Astrocyte of the cerebellum (primary cell): ENCODE measurements at regions not wholly inside any gene's neighbourhood (a gene's known extent, or its start where the extent isn't known, plus 50 kb on each side); places are given as distances from the start of the nearest gene placed in this dataset.

Experiments used
- DNase-seq: peaks from one replicate; pipeline ENCODE4 v3.0.0-alpha.2; 2011; ENCODE audit warnings: low read depth
- H3K4me3 ChIP-seq: 2 replicates; pipeline ENCODE4 v1.5.1; 2011; ENCODE audit warnings: mild to moderate bottlenecking, low read depth, low read length, moderate library complexity
- in situ Hi-C: cut with HindIII; loops from 2 replicates; pipeline ENCODE4 v1.10.0; 2017; ENCODE audit warnings: low sequenced_read_pairs
- TF ChIP-seq, protein P1 (sequence below): IDR thresholded peaks from 2 replicates; pipeline ENCODE4 v1.5.1; 2012; ENCODE audit warnings: low read length, low read depth, moderate library complexity, mild to moderate bottlenecking; ENCODE audit errors: missing control alignments

DNA sequence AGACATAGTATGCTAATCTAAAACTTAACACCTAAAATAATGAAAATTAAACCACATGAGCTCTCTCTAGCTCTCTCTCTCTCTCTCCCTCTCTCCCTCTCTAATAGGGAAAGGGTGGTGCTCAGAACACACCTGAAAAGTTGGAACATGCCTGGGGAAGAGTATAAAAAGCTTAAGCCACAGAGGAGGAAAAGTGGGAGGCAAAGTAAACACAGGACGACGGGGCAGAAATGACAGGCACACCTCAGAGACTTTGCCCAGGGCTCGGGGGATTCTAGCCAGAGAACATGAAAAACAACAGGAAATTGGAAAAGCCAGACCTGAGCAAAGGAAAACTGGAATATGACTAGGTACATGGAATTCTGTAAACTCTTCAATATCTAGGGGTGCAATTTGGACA lies 666.1 kb downstream of the BCL11A start:
- no peak overlapping the region for H3K4me3 ChIP-seq
- TF ChIP-seq, protein P1, sequence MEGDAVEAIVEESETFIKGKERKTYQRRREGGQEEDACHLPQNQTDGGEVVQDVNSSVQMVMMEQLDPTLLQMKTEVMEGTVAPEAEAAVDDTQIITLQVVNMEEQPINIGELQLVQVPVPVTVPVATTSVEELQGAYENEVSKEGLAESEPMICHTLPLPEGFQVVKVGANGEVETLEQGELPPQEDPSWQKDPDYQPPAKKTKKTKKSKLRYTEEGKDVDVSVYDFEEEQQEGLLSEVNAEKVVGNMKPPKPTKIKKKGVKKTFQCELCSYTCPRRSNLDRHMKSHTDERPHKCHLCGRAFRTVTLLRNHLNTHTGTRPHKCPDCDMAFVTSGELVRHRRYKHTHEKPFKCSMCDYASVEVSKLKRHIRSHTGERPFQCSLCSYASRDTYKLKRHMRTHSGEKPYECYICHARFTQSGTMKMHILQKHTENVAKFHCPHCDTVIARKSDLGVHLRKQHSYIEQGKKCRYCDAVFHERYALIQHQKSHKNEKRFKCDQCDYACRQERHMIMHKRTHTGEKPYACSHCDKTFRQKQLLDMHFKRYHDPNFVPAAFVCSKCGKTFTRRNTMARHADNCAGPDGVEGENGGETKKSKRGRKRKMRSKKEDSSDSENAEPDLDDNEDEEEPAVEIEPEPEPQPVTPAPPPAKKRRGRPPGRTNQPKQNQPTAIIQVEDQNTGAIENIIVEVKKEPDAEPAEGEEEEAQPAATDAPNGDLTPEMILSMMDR, result no peak
- in situ Hi-C loops, result no loop called here
- no peak for DNase-seq

- H3K4me3 ChIP-seq, result no peak overlapping the region
- in situ Hi-C loops, result no loop called here
- TF ChIP-seq, protein P1, result no peak
- no peak for DNase-seq
Observed at GRCh38 chr2:59886759-59887158, 666.7 kb downstream of the BCL11A start.

DNA sequence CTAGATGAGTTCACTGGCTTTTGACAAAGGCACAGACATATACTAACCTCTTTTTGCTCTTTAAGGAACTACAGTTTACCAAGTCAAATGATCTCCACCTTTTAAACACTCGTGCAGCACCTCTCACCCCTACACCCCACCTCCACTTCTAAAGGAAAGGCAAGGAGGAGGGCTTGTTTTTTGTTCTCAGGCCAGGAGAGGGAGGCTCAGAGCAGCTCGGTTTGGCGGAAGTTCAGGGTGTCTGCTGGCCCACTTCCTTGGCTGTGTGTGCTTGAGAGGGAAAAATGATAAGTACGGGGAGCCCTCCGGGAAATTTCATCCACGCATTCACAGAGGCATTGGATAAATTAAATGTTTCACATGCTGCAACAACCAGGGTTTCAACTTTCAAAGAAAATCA lies 667.9 kb downstream of the BCL11A start:
- no peak for DNase-seq
- TF ChIP-seq, protein P1, result no peak
- no peak overlapping the region for H3K4me3 ChIP-seq
- in situ Hi-C loops, result no loop called here

GRCh38 chr2:59884166-59884565 lies 669.3 kb downstream of the BCL11A start:
- in situ Hi-C loops, result no loop called here

DNA sequence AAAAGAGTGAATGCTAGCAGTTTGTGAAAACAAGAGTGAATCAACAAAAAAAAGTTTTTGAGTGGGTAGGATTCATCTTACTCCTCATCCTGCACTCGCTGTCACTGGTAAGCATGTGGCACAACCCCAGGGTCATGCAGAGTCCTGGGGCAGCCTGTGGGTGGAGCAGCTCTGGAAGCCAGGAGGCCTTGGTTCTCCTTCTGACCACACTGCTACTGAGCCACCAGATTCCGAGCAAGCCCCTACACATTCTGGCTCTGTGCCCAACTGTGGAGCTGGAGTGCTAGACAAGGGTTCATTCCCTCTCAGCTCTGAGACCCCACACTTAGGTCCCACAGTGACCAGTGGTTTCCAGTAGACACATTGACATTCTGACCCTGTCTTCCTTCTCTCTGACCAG lies 670.6 kb downstream of the BCL11A start:
- in situ Hi-C loops, result no loop called here
- no peak overlapping the region for H3K4me3 ChIP-seq
- DNase-seq, result no peak
- TF ChIP-seq, protein P1, result no peak

More at GRCh38 chr2:59884166-59884565, 669.3 kb downstream of the BCL11A start:
- no peak for DNase-seq
- TF ChIP-seq, protein P1, result no peak
- no peak overlapping the region for H3K4me3 ChIP-seq

GRCh38 chr2:59882279-59882678 lies 671.2 kb downstream of the BCL11A start:
- H3K4me3 ChIP-seq, result no peak overlapping the region
- TF ChIP-seq, protein P1, result no peak
- in situ Hi-C loops, result no loop called here
- no peak for DNase-seq

GRCh38 chr2:59881218-59881617 lies 672.2 kb downstream of the BCL11A start:
- DNase-seq, result no peak
- TF ChIP-seq, protein P1, result no peak
- H3K4me3 ChIP-seq, result no peak overlapping the region
- in situ Hi-C loops, result no loop called here
